ENCODE measurements at regions not wholly inside any gene's neighbourhood (a gene's known extent, or its start where the extent isn't known, plus 50 kb on each side); places are given as distances from the start of the nearest gene placed in this dataset.

GRCh38 chr6:78492351-78493017 is 374.9 kb upstream of the IRAK1BP1 start:
- TF ChIP-seq EZH2phosphoT487 (IDR thresholded peaks at IDR 0.05; ENCODE audit: low read depth) (no peak), CTCF (IDR thresholded peaks at IDR 0.05; ENCODE audit: low read depth, low read length) (no peak)
- no peak overlapping the region for H3K27ac ChIP-seq (ENCODE audit: low read length)
- H3K4me1 ChIP-seq (ENCODE audit: low read length) = no peaks in the 10 kb centered on the region
- H2AFZ ChIP-seq (ENCODE audit: low read depth, low read length) = no peak overlapping the region
- H3K27me3 ChIP-seq (ENCODE audit: low read depth, low read length) = no peaks in the 10 kb centered on the region
- H3K4me2 ChIP-seq (ENCODE audit: low read length) = no peak overlapping the region
- H3K36me3 ChIP-seq (replicated peaks; ENCODE audit: low read depth, low read length) = no peaks in the 10 kb centered on the region
- no peak overlapping the region for H3K4me3 ChIP-seq (ENCODE audit: low read length)
- H3K9ac ChIP-seq (ENCODE audit: low read length) = no peak overlapping the region
- H3K9me3 ChIP-seq (ENCODE audit: insufficient read depth, low read length) = no peaks in the 10 kb centered on the region
- no peaks in the 10 kb centered on the region for H3K79me2 ChIP-seq (ENCODE audit: low read length)
- no peaks in the 10 kb centered on the region for H4K20me1 ChIP-seq (ENCODE audit: insufficient read depth, low read length)

- Histone ChIP-seq H2AFZ (ENCODE audit: low read depth, low read length) (no peak overlapping the region), H3K9me3 (ENCODE audit: insufficient read depth, low read length) (no peaks in the 10 kb centered on the region), H3K27ac (ENCODE audit: low read length) (no peak overlapping the region), H3K4me2 (ENCODE audit: low read length) (no peak overlapping the region), H3K27me3 (ENCODE audit: low read depth, low read length) (no peaks in the 10 kb centered on the region), H3K4me3 (ENCODE audit: low read length) (no peak overlapping the region), H3K79me2 (ENCODE audit: low read length) (no peaks in the 10 kb centered on the region), H3K9ac (ENCODE audit: low read length) (no peak overlapping the region), H3K36me3 (replicated peaks; ENCODE audit: low read depth, low read length) (no peaks in the 10 kb centered on the region), H3K4me1 (ENCODE audit: low read length) (no peaks in the 10 kb centered on the region; the same call in 1 of the 2 replicates), H4K20me1 (ENCODE audit: insufficient read depth, low read length) (no peaks in the 10 kb centered on the region)
- no peak for TF ChIP-seq CTCF (IDR thresholded peaks at IDR 0.05; ENCODE audit: low read depth, low read length)
- no peak for TF ChIP-seq EZH2phosphoT487 (IDR thresholded peaks at IDR 0.05; ENCODE audit: low read depth)
Measured at GRCh38 chr6:78500299-78501089, 366.9 kb upstream of the IRAK1BP1 start.

GRCh38 chr6:78502386-78502887 is 364.9 kb upstream of the IRAK1BP1 start:
- TF ChIP-seq CTCF (IDR thresholded peaks at IDR 0.05; ENCODE audit: low read depth, low read length) = no peak
- no peak for TF ChIP-seq EZH2phosphoT487 (IDR thresholded peaks at IDR 0.05; ENCODE audit: low read depth)
- Histone ChIP-seq H4K20me1 (ENCODE audit: insufficient read depth, low read length) (no peaks in the 10 kb centered on the region), H3K36me3 (replicated peaks; ENCODE audit: low read depth, low read length) (no peaks in the 10 kb centered on the region), H2AFZ (ENCODE audit: low read depth, low read length) (no peak overlapping the region), H3K4me2 (ENCODE audit: low read length) (no peak overlapping the region), H3K9ac (ENCODE audit: low read length) (no peak overlapping the region), H3K79me2 (ENCODE audit: low read length) (no peaks in the 10 kb centered on the region), H3K27me3 (ENCODE audit: low read depth, low read length) (no peaks in the 10 kb centered on the region), H3K4me1 (ENCODE audit: low read length) (no peaks in the 10 kb centered on the region; the same call in 1 of the 2 replicates), H3K27ac (ENCODE audit: low read length) (no peak overlapping the region), H3K9me3 (ENCODE audit: insufficient read depth, low read length) (0 out of 2 replicates have a peak, but pooled peaks cover 2% of the 10 kb centered on the region), H3K4me3 (ENCODE audit: low read length) (no peak overlapping the region)

GRCh38 chr6:78505178-78505577 is 362.2 kb upstream of the IRAK1BP1 start:
- Histone ChIP-seq H3K27me3 (ENCODE audit: low read depth, low read length) (no peaks in the 10 kb centered on the region), H3K4me2 (ENCODE audit: low read length) (peak overlapping the region; percentile 32), H3K79me2 (ENCODE audit: low read length) (no peaks in the 10 kb centered on the region), H3K36me3 (replicated peaks; ENCODE audit: low read depth, low read length) (no peaks in the 10 kb centered on the region), H3K9ac (ENCODE audit: low read length) (no peak overlapping the region), H2AFZ (ENCODE audit: low read depth, low read length) (no peak overlapping the region), H3K27ac (ENCODE audit: low read length) (no peak overlapping the region), H3K9me3 (ENCODE audit: insufficient read depth, low read length) (0 out of 2 replicates have a peak, but pooled peaks cover 4% of the 10 kb centered on the region), H3K4me1 (ENCODE audit: low read length) (peaks cover 3% of the 10 kb centered on the region; the same call in 1 of the 2 replicates), H4K20me1 (ENCODE audit: insufficient read depth, low read length) (no peaks in the 10 kb centered on the region), H3K4me3 (ENCODE audit: low read length) (no peak overlapping the region)
- TF ChIP-seq EZH2phosphoT487 (IDR thresholded peaks at IDR 0.05; ENCODE audit: low read depth) = no peak
- no peak for TF ChIP-seq CTCF (IDR thresholded peaks at IDR 0.05; ENCODE audit: low read depth, low read length)
